T-helper 1 cell (primary cell): ENCODE measurements at regions not wholly inside any gene's neighbourhood (a gene's known extent, or its start where the extent isn't known, plus 50 kb on each side); places are given as distances from the start of the nearest gene placed in this dataset.

Experiments
- DNase-seq, 5 donors: peaks; one replicate each; pipeline ENCODE4 v3.0.0-alpha.2; 2012 to 2020

DNA sequence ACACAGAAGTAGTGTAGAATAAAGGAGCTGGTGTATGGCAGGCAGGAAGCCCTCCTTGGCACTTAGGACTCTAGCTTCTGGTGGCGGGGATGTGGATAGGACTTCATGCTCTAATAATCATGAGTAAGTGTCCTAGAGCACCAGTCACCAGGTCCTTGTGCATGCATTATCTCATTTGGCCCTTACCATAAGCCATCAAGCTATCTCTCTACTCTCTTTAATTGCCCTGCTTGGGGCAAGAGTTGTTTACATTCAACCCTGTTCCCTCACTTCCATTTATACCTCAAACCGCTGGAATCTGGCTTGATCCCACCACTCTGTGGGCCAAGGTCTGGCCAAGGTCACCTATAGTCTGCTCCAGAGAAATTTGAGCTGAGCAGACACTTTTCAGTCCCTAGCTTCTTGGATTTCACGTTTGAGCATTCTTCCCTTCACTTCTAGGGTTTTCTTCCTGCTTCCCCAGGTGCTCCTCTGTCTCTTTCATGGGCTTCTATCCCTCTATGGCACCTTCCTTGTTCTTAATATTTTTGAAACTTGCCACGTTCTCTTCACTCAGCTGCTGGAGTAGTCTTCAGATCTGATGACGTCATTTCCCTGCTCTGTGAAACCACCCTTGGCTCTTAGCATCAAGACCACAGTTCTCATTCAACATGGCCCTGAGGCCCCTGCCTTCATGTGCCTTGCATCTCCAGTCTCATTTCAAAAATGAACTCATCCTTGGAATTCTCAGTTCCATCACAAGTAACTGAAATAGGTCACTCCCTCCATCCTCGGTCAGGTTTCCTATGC is 94.9 kb upstream of the GATA6 start:
- DNase-seq = no peak

DNA sequence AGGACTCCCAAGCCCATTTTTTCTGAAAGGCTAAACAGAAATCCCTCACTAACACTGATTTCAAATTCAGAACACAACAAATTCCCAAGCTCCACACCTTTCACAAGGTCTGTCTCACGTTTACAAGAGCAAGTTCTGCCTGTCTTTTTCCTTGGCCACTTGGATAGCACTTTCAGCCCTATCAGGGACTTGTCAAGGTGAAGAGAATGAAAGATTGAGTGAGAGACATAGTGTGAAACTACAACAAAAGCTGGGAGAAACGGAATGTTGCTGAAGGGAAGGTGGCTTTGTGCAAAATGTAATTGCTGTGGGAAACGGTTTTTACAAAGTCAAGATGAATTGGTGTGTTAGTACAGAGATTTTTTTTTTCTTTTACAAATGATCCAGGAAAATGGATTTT is 89.4 kb upstream of the GATA6 start:
- DNase-seq = no peak

DNA sequence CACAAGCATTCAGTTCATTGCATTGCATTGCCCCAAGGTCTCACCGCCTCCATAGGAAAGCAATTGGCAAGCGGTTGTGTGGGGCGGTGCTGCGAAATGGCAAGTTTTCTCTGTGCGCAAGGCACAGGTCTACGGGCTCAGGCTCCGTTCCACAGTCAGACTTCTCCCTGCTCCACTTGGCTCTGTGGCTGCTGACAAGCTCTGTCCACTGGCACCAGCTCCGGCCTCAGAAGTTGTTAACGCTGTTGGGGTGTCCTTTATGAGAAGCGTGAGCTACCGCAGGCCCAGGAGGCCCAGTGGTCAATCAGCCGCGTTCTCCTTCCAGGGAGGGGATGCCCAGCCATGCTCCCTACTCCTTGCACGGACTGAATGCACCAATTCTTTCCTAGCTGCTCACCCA is 87.0 kb upstream of the GATA6 start:
- DNase-seq = no peak

DNA sequence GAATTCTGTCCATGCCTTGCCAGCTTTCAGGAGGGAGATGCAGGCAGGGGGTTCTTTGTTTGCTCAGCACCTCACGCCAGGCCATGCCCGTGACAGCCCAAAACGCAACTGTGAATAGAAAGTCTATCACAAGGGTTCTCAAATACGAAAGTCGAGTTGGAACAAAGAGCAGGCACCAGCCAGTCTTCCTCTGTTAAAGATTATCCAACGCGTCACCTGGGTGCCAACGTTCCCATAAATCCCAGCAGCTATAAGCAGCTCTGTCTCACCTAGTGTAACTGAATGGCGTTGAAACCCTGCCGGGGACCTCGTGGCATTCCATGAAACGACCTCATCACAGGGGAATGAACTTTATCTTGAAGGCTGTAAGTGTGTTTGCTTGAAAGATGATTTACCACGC is 84.8 kb upstream of the GATA6 start:
- DNase-seq = no peak

DNA sequence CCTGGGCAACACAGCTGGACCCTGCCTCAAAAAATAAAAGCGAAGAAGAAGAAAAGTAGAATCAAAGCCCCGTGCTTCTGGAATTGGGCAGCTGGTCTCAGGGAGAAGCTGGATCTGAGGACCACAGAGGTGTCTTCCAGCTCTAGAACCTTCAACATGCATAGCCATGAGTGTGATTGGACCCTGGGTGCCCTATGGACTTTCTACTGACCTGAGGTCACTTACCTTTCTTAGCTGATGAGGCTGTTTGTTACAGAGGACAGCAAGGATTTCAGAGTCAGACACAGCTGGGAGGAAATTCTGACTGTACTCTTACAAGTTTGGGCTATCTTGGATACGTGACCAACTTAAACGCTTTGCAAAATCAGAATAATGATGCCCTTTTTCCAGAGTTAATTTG is 82.4 kb upstream of the GATA6 start:
- no peak for DNase-seq

DNA sequence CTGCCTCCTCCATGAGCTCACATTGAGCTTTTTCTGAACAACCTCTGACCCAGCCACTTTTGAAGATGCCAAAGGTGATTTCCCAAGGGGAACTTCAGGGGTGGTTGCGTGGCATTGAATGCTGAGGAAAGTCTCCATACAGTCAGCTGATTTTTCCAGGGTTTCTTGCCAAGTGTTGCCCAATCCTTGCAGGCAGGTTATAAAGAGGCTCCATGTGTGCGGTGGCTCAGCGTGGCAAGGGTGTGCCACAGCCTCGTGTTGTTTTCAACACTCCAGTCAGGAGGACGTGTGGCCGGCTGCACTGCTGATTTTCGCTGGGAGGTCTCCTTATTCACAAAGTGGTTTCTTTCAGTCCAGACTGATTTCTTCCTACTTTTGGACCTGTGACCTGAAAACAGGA is 81.4 kb upstream of the GATA6 start:
- no peak for DNase-seq

DNA sequence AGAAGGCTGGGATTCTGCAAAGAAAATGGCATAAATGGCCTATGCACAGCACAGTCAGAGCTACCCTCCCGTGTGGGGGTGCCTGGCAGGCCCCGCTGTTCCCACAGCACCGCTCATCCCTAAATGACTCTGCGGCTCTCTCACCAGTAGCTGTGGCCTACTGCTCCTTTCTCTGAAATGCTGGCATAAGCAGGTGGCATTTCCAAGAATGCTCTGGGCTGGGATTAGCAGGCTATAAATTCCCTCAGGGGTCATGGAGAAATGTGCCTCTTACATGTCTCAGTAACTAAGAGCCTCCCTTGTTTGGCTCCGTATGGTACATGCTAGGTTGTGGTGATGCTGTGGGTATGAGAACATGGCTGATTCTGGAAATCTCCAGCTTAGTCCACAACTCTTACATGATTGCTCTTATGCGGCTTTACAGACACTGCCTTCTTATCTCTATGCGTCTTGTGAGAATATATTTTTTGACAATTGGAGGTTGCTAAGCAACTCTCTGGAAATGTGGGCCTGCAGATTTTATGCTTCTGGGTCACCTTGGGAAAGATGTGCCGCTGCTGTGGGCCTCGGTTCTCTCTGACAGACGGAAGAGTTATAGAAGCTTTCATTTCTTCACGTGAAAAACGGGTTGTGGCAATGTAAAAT is 80.3 kb upstream of the GATA6 start:
- no peak for DNase-seq

DNA sequence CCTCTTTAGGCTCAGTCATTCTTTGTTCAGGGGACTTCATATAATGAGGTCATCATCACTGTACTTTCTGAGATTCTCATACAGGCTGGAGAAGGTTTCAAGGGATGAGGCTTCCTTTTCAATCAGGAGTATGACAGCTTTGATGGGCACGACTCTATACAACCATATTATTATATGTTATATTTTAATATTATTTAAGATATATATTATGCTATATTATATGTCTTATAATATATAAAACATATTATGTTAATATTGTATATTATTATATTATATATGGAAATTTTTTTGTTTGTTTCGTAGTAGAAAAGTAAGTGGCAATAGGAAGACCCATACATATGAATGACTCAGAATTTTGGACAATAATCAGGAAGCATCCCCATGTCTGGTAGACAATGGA is 78.0 kb upstream of the GATA6 start:
- no peak for DNase-seq

DNA sequence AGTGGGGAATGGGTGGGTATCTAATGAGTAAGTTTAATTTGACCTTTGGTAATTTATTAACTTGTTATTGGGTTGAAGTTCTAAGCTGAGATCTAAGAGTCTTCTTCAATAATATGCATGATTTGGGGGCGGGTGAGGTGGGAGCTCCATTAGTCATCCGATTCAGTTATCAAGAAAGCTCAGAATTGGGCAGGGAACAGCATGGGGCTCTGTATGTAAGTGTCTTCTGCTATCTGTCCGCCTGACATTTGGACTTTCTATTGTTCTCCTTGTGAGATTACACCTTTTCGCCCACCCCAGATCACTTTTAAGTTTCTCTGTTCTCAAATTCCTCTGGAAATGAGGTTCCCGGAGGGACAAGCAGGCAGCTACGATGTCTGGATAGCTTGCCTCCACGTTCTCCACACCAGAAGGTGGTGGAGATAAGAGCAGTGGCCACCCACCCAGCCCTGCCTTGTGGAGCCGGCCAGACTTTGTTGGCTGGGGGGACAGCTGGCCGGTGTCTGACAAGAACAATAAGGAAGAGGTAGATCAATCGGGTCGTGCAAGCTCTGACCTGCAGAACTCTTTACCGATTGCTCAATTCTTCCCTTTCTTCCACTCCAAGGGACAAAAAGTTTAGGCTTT is 75.5 kb upstream of the GATA6 start:
- DNase-seq = no peak

DNA sequence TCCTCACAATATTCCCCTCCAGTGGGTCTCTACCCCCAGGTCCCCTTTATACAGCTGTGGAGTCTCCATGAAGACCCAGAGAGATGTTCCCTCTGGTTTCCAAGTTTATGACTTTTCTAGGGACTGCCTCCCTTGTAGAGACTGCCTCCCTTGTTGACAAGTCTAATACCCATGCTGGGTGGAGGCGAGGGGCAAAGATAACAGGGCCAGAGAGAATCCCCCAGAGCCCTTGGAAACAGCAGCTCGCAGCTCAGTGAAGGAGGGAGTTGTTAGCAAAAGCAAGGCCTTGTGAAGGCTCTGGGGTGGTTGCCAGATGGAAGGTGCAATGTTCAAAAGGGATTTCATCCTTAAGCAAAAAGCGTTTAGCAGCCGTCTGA is 75.0 kb upstream of the GATA6 start:
- no peak for DNase-seq

DNA sequence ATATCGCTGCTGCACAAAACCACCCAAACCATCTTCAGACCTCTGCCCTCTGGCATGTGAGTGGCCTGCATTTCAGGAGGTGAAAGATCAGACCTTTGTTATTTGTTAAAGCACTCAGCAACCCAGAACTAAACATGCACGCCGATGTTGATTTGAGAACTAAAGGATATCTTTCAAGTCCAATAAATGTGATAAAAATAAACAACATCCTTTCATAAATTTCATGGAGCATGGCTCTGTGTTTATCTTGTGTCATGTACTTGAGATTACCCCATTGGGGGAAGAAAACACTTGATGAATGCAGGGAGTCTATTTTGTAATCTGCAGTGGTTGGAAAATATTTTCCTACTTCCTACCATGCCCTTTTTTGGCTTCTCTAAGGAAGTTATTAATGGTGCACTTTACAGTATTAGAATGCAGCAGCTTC is 70.8 kb upstream of the GATA6 start:
- no peak for DNase-seq

DNA sequence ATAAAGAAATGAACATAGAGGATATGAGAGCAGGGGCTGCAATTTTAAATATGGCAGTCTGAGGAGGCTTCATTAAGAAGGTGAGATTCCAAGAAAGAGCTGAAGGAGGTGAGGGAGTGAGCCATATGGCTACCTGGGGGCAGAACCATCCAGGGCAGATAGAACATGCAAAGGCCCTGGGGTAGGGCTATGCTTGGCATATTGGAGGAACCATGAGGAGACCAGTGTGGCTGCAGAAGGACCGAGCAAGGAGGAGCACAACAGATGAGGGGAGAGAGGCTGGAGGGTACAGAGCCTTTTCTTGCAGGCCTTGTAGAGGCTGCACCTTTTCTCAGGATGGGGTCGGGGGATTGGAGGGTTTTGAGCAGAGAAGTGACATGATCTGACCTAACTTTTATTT is 69.5 kb upstream of the GATA6 start:
- no peak for DNase-seq

DNA sequence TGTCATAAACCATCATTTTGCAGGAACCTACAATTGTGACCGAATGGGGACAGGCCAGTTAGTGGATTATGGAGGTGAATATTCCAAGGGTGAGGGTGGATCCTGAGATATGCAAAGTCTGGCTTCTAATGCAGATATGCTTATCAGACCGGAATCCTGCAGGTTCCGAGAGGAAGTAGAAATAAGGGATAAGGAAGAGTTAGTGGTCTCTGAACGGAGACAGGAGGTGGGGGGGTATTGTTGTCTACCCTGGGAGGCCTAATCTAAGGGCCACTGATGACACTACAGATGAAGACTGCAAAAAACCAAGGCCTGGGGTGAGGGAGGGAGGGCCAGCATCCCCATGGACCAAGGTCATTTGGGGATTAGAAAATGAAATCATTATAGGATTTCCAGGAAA is 67.7 kb upstream of the GATA6 start:
- DNase-seq = no peak

DNA sequence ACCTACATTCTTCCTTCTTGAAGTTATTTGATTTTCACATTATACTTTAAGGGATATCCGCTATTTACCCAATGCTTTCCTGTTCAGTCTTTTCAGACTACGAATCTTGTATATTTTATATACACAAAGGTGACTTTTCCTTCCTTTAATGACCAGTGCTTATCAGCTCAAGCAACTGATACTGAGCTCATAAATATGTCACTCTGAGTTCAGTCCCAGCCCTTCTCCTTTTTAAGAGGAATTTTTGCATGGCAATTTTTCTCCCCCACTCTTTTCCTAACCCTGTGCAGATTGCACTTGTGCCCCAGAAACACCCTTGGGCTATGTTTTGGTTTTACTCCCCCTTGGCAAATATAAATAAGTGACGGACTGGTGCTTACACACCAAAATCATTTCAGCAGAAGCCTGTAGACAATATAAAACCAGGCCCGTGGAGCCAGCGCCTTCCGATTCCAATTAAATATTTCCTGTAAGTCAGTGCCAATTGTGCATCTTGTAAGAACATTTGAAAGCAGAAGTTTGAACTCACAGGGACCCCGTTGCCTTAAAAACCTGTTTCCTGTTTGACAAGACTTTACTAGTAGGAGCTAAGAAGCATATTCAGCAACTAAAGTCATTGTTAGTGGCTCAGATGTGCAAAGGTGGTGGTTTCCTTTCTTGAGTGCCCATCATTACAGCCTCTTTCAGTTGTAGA is 66.3 kb upstream of the GATA6 start:
- no peak for DNase-seq

DNA sequence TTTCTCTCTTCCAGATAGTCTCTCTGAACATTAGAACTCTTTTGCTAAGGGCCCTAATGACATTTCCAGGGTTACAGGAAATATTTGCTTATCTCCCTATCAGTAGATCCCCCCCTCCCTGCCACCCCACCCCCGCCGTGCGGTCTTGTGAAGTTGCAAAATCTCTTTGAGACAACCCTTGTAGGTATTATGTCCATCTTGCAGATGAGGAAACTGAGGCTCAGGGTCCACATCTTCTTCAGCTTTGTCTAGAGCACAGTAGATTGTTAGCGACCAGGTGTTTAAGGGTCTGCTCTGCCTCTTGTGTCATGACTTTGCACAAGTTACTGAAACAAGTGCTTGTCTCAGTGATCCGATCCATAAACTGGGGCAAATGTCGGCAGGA is 65.8 kb upstream of the GATA6 start:
- DNase-seq = no peak

DNA sequence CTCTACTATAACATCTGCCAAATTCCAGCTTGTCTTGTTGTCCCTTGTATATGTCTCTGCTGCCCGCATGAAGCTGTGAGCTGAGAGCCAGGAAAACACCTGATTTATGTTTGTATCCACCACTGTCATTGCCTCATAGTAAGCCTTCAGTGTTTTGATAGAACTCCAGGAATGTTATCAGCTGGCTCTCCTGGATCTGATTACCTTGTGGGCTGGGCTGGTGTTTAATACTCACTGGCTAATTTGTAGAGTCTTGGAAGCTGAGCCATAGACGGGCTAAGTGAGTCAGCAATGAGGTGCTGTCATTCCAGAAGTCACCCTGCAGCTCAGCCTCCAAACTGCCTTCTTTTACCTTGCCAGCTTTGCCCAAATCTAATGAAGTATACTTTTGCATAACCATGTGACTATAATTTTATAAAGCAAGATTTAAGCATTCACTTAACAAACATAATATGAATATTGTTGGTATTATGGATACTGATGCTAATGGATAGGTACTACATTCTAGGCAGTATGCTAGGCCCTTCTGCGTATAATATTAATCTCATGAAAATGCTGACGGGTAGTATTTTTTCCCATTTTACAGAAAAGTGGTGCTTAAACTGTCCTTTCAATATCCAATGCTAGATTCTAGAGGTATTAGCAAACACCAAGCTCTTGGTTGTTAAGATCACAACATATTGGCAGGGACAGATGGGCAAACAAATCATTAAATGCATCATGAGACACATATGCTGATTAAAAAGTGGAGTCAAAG is 62.7 kb upstream of the GATA6 start:
- no peak for DNase-seq

DNA sequence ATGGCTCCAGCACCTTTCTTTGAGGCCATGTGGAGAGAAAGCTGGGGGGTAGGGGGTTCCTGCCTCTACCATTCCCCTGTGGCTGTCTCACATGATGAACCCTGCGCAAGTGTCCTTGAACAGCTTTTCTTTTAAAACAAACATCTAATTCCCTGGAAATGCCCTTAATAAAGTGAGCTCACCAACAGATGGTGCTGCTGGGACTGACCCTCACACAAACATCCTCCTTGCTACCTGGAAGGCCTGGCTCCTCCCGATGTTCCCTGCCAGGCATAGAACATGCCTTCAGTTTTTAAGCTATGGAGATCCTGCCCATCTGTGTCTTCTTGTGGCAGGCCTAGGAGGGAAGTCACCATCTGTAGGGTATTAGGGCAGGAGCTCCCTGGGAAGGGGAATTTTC is 60.7 kb upstream of the GATA6 start:
- DNase-seq = no peak

DNA sequence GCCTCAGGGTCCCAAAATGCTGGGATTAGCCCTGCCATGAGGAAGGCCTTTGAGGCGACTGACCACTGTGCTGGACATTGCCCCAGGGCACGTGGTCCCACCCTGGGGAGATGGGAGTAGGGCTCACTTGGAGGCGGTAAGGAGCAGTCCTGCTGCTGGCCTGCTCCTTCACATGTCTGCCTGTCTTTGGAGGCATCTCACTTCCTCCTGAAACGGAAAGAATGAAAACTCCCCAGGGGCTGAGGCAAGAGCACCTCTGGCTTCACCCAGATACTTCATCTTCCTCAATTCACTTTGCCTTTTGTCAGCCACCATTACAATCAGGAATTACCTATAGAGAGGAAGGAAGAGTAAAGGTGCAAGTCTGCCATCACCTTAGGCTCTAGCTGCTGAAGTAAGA is 59.9 kb upstream of the GATA6 start:
- no peak for DNase-seq

DNA sequence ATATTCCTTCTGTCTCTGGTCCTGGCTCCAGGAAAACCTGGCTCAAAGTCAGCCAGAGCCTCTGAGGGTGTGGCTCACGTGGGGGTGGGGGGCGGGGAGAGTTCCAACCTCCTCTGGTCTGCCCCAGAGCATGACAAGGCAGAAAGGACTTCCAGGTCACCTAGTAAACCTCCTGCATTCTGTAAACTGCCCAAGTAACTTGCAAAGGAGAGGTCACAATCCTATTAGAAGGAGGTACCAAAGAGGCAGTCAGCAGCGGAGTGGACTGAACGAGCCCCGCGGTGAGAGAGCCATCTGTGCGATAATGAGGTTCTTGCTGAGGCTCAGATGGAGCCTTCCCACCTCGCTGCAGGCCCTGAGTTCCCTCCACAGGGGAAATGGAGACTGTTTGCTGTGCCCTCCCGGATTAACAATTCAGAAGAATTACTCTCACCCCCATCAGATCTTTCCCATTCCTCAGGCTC is 58.9 kb upstream of the GATA6 start:
- DNase-seq = no peak

DNA sequence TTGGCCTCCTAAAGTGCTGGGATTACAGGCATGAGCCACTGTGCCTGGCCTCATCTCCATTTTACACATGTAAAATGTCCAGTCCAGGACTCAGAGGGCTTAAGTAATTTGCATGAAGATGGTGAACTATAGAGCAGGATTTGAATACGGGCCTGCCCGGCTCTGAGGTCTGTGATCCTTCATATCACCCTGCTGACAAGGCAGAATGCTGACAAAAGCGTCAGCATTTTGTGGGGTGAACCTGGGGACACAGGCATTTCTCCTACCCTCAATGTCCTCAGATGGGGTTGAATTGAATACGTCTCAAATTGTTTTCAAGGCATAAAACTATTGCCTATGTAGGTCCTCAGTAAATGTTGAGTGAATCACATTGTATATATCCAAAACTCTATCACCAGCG is 57.2 kb upstream of the GATA6 start:
- no peak for DNase-seq

DNA sequence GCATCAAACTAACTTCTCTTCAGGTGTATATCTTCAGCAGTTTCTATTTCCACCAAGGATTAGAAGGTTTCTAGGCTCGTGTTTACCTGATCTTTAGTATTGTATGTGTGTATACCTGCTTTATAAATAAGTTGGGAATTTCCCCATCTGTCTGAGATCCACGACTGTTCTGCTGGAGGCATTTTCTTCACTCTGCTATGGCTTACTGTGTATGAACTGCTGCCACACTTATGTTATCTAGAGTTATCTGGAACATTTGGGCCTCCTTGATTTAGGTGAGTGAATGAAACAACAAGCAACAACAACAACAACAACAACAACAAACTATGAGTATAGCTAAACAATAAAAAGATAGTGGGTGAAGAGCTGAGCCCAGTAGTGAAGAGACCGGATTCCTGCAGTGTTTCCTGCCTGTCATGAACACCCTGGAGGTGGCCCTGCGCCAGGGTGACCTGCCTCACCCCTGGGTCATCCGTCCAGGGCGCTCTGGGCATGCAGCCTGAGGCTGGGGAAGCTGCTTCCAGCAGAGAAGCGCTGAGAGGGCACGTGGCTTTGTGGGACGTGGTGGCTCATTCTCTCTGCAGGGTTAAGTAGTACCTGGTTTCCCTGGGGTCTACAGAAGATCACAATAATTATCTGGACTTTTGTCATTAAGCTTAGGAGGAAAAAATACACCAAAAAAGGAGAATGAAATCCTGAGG is 56.1 kb upstream of the GATA6 start:
- no peak for DNase-seq
